ENCODE measurements at regions not wholly inside any gene's neighbourhood (a gene's known extent, or its start where the extent isn't known, plus 50 kb on each side); places are given as distances from the start of the nearest gene placed in this dataset.

DNA sequence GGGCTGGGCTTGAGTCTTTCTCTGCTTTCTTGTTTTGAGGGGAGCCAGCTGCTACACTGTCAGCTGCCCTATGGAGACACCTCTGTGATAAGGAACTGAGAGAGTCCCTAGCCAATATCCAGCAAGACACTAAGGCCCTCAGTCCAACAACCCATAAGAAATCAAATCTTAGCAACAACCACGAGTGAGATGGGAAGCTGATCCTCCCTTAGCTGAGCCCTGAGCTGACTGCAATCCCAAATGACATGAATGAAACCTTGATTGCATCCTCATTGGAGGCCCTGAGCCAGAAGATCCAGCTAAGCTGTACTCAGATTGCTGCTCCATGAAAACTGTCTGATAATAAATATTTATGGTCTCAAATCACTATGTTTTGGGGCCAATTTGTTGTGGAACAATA, 302.1 kb upstream of the MME start:
- DNase-seq (ENCODE audit: low spot score in 2 of 2): no peak
- H3K9me3 ChIP-seq: no peaks in the 10 kb centered on the region
- TF ChIP-seq, protein P1, sequence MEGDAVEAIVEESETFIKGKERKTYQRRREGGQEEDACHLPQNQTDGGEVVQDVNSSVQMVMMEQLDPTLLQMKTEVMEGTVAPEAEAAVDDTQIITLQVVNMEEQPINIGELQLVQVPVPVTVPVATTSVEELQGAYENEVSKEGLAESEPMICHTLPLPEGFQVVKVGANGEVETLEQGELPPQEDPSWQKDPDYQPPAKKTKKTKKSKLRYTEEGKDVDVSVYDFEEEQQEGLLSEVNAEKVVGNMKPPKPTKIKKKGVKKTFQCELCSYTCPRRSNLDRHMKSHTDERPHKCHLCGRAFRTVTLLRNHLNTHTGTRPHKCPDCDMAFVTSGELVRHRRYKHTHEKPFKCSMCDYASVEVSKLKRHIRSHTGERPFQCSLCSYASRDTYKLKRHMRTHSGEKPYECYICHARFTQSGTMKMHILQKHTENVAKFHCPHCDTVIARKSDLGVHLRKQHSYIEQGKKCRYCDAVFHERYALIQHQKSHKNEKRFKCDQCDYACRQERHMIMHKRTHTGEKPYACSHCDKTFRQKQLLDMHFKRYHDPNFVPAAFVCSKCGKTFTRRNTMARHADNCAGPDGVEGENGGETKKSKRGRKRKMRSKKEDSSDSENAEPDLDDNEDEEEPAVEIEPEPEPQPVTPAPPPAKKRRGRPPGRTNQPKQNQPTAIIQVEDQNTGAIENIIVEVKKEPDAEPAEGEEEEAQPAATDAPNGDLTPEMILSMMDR (IDR thresholded peaks at IDR 0.05): no peak
- no peak overlapping the region for H3K4me3 ChIP-seq
- H3K27me3 ChIP-seq: no peaks in the 10 kb centered on the region
- H3K27ac ChIP-seq: no peak overlapping the region
- intact Hi-C loops (cut with DNase I): no loop called here
- H3K4me1 ChIP-seq: no peaks in the 10 kb centered on the region
- no peaks in the 10 kb centered on the region for H3K36me3 ChIP-seq

DNA sequence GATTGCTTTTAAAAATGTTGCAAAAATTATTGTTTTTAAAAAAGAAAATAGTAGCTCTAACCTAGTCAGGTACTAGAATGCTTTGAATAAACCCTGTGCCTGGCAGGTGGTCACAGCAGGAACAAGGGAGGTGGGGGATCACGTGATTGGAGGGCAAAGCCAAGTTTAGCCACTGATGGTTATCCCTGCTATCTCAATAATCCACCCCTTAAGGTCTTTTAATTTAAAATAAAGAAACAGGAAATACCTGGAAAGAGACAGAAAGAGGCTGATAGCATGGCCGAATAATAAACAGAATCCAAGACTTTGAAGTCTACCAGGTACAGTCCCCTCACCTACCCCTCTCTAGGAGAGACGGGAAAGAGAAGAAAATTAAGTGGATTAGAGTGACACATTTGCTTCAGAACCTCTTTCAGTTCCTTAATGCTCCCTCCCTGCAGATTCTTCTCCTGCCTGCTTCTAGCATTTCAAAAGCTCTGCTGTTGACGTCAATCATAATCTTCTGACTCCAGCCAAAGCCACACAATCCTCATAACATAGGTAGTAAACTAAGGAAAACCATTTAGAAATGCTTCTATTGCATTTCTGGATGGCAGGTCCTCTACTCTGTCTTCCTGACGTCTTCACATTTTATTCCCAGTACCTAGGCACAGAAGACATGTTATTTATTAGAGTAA, 303.4 kb upstream of the MME start:
- no peaks in the 10 kb centered on the region for H3K27me3 ChIP-seq
- TF ChIP-seq, protein P1 (IDR thresholded peaks at IDR 0.05): no peak
- H3K4me3 ChIP-seq: no peak overlapping the region
- no peaks in the 10 kb centered on the region for H3K9me3 ChIP-seq
- no peak for DNase-seq (ENCODE audit: low spot score in 2 of 2)
- H3K4me1 ChIP-seq: no peaks in the 10 kb centered on the region
- no peaks in the 10 kb centered on the region for H3K36me3 ChIP-seq
- H3K27ac ChIP-seq: no peak overlapping the region
- intact Hi-C loops (cut with DNase I): no loop called here

DNA sequence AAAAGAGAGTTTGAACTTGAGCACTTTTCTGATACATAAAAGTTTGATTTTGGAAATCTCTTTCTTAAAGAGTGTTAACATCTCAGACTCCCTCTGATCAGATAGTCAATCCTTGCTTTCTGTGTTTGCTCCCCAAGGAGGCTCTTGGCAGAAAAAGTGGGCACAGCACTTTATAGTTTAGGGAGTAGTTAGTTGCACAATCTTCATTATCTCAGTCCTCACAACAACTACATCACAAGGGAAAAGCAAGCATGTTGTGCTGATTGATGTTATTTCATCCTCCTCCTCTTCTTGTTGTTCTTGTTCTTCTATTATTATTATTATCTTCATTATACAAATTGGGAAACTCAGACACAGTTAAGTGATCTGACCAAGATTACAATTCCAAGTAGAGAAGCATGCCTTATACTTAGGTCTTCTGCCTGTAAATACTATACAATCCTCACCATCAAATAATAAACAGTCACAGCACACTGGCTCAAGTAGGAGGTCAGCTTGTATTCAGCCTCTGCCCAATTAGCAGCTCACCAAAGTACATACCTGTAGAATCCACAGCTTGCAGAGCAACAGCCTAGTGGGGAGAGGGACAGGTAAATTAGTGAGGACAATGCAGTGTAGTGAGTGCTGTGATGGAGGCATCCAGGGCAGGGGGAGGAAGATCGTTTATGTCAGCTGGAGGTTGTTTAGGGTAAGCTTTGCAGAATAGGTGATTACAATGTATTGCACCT, 304.1 kb upstream of the MME start:
- Histone ChIP-seq H3K36me3 (no peaks in the 10 kb centered on the region), H3K4me1 (no peaks in the 10 kb centered on the region), H3K27me3 (no peaks in the 10 kb centered on the region), H3K27ac (no peak overlapping the region), H3K4me3 (no peak overlapping the region), H3K9me3 (no peaks in the 10 kb centered on the region)
- intact Hi-C loops (cut with DNase I): no loop called here
- TF ChIP-seq, protein P1 (IDR thresholded peaks at IDR 0.05): no peak
- DNase-seq (ENCODE audit: low spot score in 2 of 2): no peak

DNA sequence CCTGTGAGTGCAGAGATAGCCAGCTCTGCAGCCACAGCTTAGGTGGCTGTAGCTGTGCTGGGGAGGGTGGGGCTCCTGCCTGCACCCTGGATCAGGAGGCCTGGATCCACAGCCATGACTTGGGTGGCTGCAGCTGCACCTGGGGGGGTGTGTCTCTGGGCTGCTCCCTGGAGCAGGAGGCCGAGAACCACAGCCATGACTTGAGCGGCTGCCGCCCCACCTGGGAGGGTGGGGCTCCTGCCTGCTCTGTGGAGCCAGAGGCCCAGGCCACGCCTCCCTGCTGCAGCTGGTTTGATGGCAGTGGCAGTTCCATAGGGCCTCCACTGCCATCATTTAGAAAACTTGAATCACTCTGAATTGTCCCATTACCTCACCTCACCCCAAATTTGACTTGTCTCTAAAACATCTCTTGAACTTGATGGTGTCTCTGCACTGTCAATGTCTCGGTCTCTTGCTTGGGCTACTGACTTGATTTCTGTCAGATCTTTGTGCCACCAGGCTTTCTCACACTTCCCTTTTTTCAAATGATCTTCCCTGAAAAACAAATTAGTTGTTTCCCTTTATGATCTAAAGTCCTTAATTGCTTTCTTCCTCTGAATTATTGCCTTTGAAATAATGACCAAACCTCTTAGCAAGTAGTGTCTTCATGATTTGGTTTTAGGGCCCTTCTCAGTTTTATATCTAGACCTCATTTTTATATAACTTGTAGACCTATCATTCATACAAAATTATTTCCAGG, 313.2 kb upstream of the MME start:
- H3K4me3 ChIP-seq: no peak overlapping the region
- H3K36me3 ChIP-seq: no peaks in the 10 kb centered on the region
- no peaks in the 10 kb centered on the region for H3K27me3 ChIP-seq
- H3K27ac ChIP-seq: no peak overlapping the region
- no peak for DNase-seq (ENCODE audit: low spot score in 2 of 2)
- H3K9me3 ChIP-seq: no peaks in the 10 kb centered on the region
- no peaks in the 10 kb centered on the region for H3K4me1 ChIP-seq
- TF ChIP-seq, protein P1 (IDR thresholded peaks at IDR 0.05): no peak
- intact Hi-C loops (cut with DNase I): loop anchor here (10.0 kb wide), 1 partner anchor 938 kb away; no protein-coding TSS in a partner anchor

DNA sequence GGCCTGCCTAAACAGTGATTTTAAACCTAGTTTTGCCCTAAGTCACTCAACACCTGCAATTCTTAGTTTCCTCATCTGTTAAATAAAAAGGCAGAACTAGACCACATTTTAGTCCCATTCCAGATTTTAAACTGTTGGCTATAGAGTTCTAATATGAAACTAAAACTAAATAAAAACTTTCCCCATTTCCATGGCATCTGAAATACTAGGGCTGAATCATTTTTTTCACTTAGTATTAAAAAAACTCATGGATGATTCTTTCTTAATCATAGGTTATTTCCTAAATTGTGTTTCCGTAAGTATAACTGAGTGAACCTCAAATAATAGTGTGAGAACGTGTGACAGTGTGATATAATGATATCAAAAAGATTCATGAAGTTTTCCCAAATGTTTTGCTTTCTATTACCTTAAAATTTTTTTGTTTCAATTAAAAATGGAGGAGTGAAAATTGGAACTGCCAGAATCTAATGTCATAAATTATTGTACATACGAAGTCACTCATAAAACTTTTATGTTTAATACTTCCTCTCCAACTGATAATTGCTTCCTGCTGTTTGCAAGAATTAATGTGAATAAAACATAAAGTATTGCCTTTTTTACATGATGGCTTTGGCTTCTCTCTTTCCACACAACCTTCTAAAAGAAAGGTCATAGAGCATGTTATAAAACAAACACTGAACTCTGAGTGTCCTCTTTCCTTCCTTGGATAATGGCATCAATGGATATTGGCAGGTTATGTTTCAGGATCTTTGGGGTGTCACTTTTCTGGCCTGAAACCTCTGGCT, 315.1 kb upstream of the MME start:
- intact Hi-C loops (cut with DNase I): loop anchor here (10.0 kb wide), 1 partner anchor 940 kb away; no protein-coding TSS in a partner anchor
- no peaks in the 10 kb centered on the region for H3K9me3 ChIP-seq
- TF ChIP-seq, protein P1 (IDR thresholded peaks at IDR 0.05): no peak
- DNase-seq (ENCODE audit: low spot score in 2 of 2): no peak
- no peaks in the 10 kb centered on the region for H3K36me3 ChIP-seq
- H3K4me3 ChIP-seq: no peak overlapping the region
- H3K4me1 ChIP-seq: no peaks in the 10 kb centered on the region
- no peak overlapping the region for H3K27ac ChIP-seq
- no peaks in the 10 kb centered on the region for H3K27me3 ChIP-seq
